Caco-2 (cell line): ENCODE measurements at regions not wholly inside any gene's neighbourhood (a gene's known extent, or its start where the extent isn't known, plus 50 kb on each side); places are given as distances from the start of the nearest gene placed in this dataset.

Source experiments
- BruUV-seq: library from RNA; stranded (reverse); fragments of 400-500 nt; replicated peaks from 2 replicates; lab custom pipeline; 2021; lab: Mats Ljungman, UMichigan
- CTCF ChIA-PET: fragments of 300-600 bp; sonication (Branson Sonifier 250); formaldehyde crosslinking; loops from one replicate; lab custom pipeline; 2022; ENCODE audit warnings: antibody characterized with exemption; lab: Charles Lee
- POLR2A ChIA-PET: fragments of 300-600 bp; sonication (Branson Sonifier 250); formaldehyde crosslinking; loops from one replicate; lab custom pipeline; 2022; ENCODE audit warnings: antibody characterized with exemption; lab: Charles Lee
- DNase-seq, 2 experiments: peaks; one replicate each; pipeline versions ENCODE4 v3.0.0 to v3.0.0-alpha.2; 2020 to 2022
- H3K27me3 ChIP-seq: replicated peaks from 2 replicates; pipeline ENCODE4 v1.6.0; 2011; ENCODE audit warnings: low read length; ENCODE audit not compliant: control insufficient read depth, insufficient read depth
- H3K36me3 ChIP-seq: 2 replicates; pipeline ENCODE4 v1.5.1; 2011; ENCODE audit warnings: low read length; ENCODE audit not compliant: control insufficient read depth, insufficient read depth
- H3K4me1 ChIP-seq: fragments of 250-450 bp; sonication (Bioruptor Pico); 2 replicates; pipeline ENCODE4 v1.5.1; 2020; ENCODE audit warnings: mild to moderate bottlenecking
- H3K4me3 ChIP-seq: 2 replicates; pipeline ENCODE4 v1.5.1; 2011; ENCODE audit warnings: low read depth, mild to moderate bottlenecking, control low read depth, low read length
- H3K9me3 ChIP-seq: fragments of 250-450 bp; sonication (Bioruptor Pico); 2 replicates; pipeline ENCODE4 v1.5.1; 2020; ENCODE audit warnings: mild to moderate bottlenecking, moderate library complexity
- H3K27ac Mint-ChIP-seq: one replicate; pipeline ENCODE4 v1.8.0; 2022; ENCODE audit warnings: mixed read lengths; ENCODE audit not compliant: unreplicated experiment
- H3K27me3 Mint-ChIP-seq: one replicate; pipeline ENCODE4 v1.8.0; 2022; ENCODE audit warnings: mixed read lengths; ENCODE audit not compliant: insufficient read depth, unreplicated experiment
- H3K36me3 Mint-ChIP-seq: one replicate; pipeline ENCODE4 v1.8.0; 2022; ENCODE audit warnings: mild to moderate bottlenecking, mixed read lengths; ENCODE audit not compliant: insufficient read depth, unreplicated experiment
- H3K4me1 Mint-ChIP-seq: one replicate; pipeline ENCODE4 v1.8.0; 2022; ENCODE audit warnings: low read depth, mixed read lengths; ENCODE audit not compliant: unreplicated experiment
- H3K4me3 Mint-ChIP-seq: one replicate; pipeline ENCODE4 v1.8.0; 2022; ENCODE audit warnings: mild to moderate bottlenecking, moderate library complexity, mixed read lengths; ENCODE audit not compliant: unreplicated experiment
- H3K9me3 Mint-ChIP-seq: one replicate; pipeline ENCODE4 v1.8.0; 2022; ENCODE audit warnings: mixed read lengths; ENCODE audit not compliant: unreplicated experiment
- CTCF ChIP-seq, 2 experiments: fragments of 200-600 bp in 1 of 2; IDR thresholded peaks; 1 replicate in 1 of 2; 2 replicates in 1 of 2; pipeline versions ENCODE4 v1.5.1 to v1.8.0; 2011 to 2022; ENCODE audit warnings: antibody characterized with exemption in 1 of 2, control low read depth in 1 of 2, inconsistent platforms in 1 of 2, low read depth in 1 of 2, low read length in 1 of 2, mild to moderate bottlenecking in 1 of 2, moderate library complexity in 1 of 2; ENCODE audit not compliant: insufficient read depth in 1 of 2, severe bottlenecking in 1 of 2, unreplicated experiment in 1 of 2
- intact Hi-C: fragments of 100-400 bp; cut with micrococcal nuclease; formaldehyde crosslinking; loops from one replicate; pipeline ENCODE4 v1.10.0; 2022; ENCODE audit not compliant: unreplicated experiment

- no TSS peak for BruUV-seq
Measured at GRCh38 chr7:142583446-142583845, 165.8 kb upstream of the PRSS1 start.

GRCh38 chr7:142582351-142582750 lies 166.9 kb upstream of the PRSS1 start:
- Histone ChIP-seq H3K27me3 (no peaks in the 10 kb centered on the region), H3K4me3 (no peak overlapping the region), H3K9me3 (0 out of 2 replicates have a peak, but pooled peaks cover 2% of the 10 kb centered on the region), H3K36me3 (no peaks in the 10 kb centered on the region), H3K4me1 (peaks cover 5% of the 10 kb centered on the region; the same call in 1 of the 2 replicates)
- no TSS peak for BruUV-seq
- TF ChIP-seq CTCF (IDR thresholded peaks at IDR 0.05; ENCODE audit: insufficient read depth in 1 of 2, low read depth in 1 of 2, low read length in 1 of 2, severe bottlenecking in 1 of 2, unreplicated experiment in 1 of 2): no peak
- no peak overlapping the region for H3K4me3 Mint-ChIP-seq
- CTCF ChIA-PET: interaction anchor here (0.5 to 1.4 kb wide), 4 partner anchors 13 to 763 kb away, joined by 4 to 7 read pairs (median 4); no protein-coding TSS in a partner anchor
- DNase-seq: no peak
- H3K36me3 Mint-ChIP-seq: no peaks in the 10 kb centered on the region
- no peaks in the 10 kb centered on the region for H3K27me3 Mint-ChIP-seq
- H3K27ac Mint-ChIP-seq: no peak overlapping the region
- intact Hi-C loops: no loop called here
- peaks cover 15% of the 10 kb centered on the region for H3K4me1 Mint-ChIP-seq
- POLR2A ChIA-PET: no interaction called here
- no peaks in the 10 kb centered on the region for H3K9me3 Mint-ChIP-seq

More at GRCh38 chr7:142583446-142583845, 165.8 kb upstream of the PRSS1 start:
- DNase-seq: no peak
- H3K36me3 ChIP-seq: no peaks in the 10 kb centered on the region
- Mint-ChIP-seq H3K4me1 (peaks cover 15% of the 10 kb centered on the region), H3K4me3 (no peak overlapping the region), H3K36me3 (no peaks in the 10 kb centered on the region), H3K27me3 (no peaks in the 10 kb centered on the region), H3K9me3 (no peaks in the 10 kb centered on the region), H3K27ac (no peak overlapping the region)
- CTCF ChIA-PET: interaction anchor here (0.7 to 1.4 kb wide), 2 partner anchors 29 to 49 kb away, joined by 3 to 4 read pairs; no protein-coding TSS in a partner anchor
- POLR2A ChIA-PET: no interaction called here
- H3K27me3 ChIP-seq: no peaks in the 10 kb centered on the region
- intact Hi-C loops: no loop called here
- no peak for TF ChIP-seq CTCF (IDR thresholded peaks at IDR 0.05; ENCODE audit: insufficient read depth in 1 of 2, low read depth in 1 of 2, low read length in 1 of 2, severe bottlenecking in 1 of 2, unreplicated experiment in 1 of 2)
- H3K4me3 ChIP-seq: no peak overlapping the region
- peaks cover 5% of the 10 kb centered on the region; the same call in 1 of the 2 replicates for H3K4me1 ChIP-seq
- H3K9me3 ChIP-seq: no peaks in the 10 kb centered on the region

DNA sequence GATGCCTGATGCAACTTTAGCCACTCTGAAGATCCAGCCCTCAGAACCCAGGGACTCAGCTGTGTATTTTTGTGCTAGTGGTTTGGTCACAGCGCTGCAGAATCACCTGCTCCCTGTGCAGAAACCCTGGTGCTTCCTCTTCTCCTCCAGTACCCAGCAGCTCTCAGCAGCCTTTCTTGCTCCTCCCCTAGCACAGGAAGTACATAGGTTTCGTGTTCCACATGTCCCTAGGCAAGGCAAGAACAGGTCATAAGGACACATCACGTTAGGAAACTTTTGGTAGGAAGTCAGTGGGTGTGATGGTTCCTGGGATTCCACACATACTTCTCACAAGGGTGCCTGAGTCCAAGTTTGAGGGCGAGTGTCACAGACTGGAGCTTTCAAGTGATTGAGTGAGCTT lies 167.9 kb upstream of the PRSS1 start:
- Mint-ChIP-seq H3K27ac (no peak overlapping the region), H3K27me3 (peaks cover 4% of the 10 kb centered on the region), H3K4me1 (peaks cover 9% of the 10 kb centered on the region), H3K4me3 (no peak overlapping the region), H3K36me3 (no peaks in the 10 kb centered on the region), H3K9me3 (no peaks in the 10 kb centered on the region)
- no peaks in the 10 kb centered on the region for H3K36me3 ChIP-seq
- ChIA-PET CTCF (no interaction called here), POLR2A (no interaction called here)
- H3K4me1 ChIP-seq: peaks cover 5% of the 10 kb centered on the region; the same call in 1 of the 2 replicates
- DNase-seq: peak; percentile 11 to 48
- intact Hi-C loops: no loop called here
- BruUV-seq: no TSS peak
- TF ChIP-seq CTCF (IDR thresholded peaks at IDR 0.05; ENCODE audit: insufficient read depth in 1 of 2, low read depth in 1 of 2, low read length in 1 of 2, severe bottlenecking in 1 of 2, unreplicated experiment in 1 of 2): no peak
- H3K9me3 ChIP-seq: 0 out of 2 replicates have a peak, but pooled peaks cover 2% of the 10 kb centered on the region
- H3K27me3 ChIP-seq: no peaks in the 10 kb centered on the region
- H3K4me3 ChIP-seq: no peak overlapping the region
